Adrenal gland (tissue), 9 donors: ENCODE measurements at regions not wholly inside any gene's neighbourhood (a gene's known extent, or its start where the extent isn't known, plus 50 kb on each side); places are given as distances from the start of the nearest gene placed in this dataset.
A peak's percentile ranks its signal among the peaks of the same experiment; 100 is the strongest.

Source experiments
- DNase-seq, 7 donors: peaks; one replicate each; pipeline ENCODE4 v3.0.0-alpha.2; 2019 to 2020
- H3K27ac ChIP-seq, 5 donors: fragments of 200-600 bp; sonication (generic) in 4 of 5; 1 replicate in 3 of 5; 2 replicates in 2 of 5; pipeline versions ENCODE4 v1.5.1 to v1.8.0; 2016 to 2020; ENCODE audit warnings: mild to moderate bottlenecking in 1 of 5
- H3K27me3 ChIP-seq: fragments of 200-600 bp; 2 replicates; pipeline ENCODE4 v1.8.0; 2021
- H3K36me3 ChIP-seq, 2 donors: fragments of 200-600 bp; replicated peaks in 1 of 2; 1 replicate in 1 of 2; 2 replicates in 1 of 2; pipeline versions ENCODE4 v1.5.1 to v1.8.0; 2018 to 2022
- H3K4me1 ChIP-seq, 2 donors: fragments of 200-600 bp; replicated peaks in 1 of 2; 1 replicate in 1 of 2; 2 replicates in 1 of 2; pipeline versions ENCODE4 v1.5.1 to v1.8.0; 2018 to 2021
- H3K4me3 ChIP-seq, 4 donors: fragments of 200-600 bp; sonication (generic) in 3 of 4; one replicate each; pipeline ENCODE4 v1.5.1; 2016 to 2018
- H3K9me3 ChIP-seq, 3 donors: fragments of 200-600 bp; sonication (generic) in 1 of 3; replicated peaks in 1 of 3; 1 replicate in 2 of 3; 2 replicates in 1 of 3; pipeline versions ENCODE4 v1.5.1 to v1.8.0; 2016 to 2021
- POLR2A ChIP-seq, 2 donors: fragments of 450-650 bp; IDR thresholded peaks; one replicate each; pipeline ENCODE4 v1.6.1; 2017; ENCODE audit warnings: antibody characterized with exemption in 2 of 2, mild to moderate bottlenecking in 2 of 2, moderate library complexity in 1 of 2
- WGBS, 4 donors: extraction: QIAGEN DNeasy Blood & Tissue Kit in 2 of 4; methylation state at CpG; one replicate each; pipeline versions ENCODE4 v1.1.5 to v1.1.7; 2013 to 2017; 5-methylcytosine and 5-hydroxymethylcytosine counted together
- intact Hi-C, 2 donors: fragments of 100-400 bp; cut with DNase I; formaldehyde crosslinking; loops; one replicate each; pipeline versions ENCODE4 v1.14.1 to v1.15.0; 2022 to 2023
- TF ChIP-seq, protein P1 (sequence below), 6 experiments: fragments of 450-650 bp in 4 of 6; fragments of 200-600 bp in 2 of 6; sonication (generic) in 1 of 6; IDR thresholded peaks; 1 replicate in 5 of 6; 2 replicates in 1 of 6; pipeline versions ENCODE4 v1.5.1 to v1.8.0; 2016 to 2021; ENCODE audit warnings: antibody characterized with exemption in 6 of 6, mild to moderate bottlenecking in 2 of 6, moderate library complexity in 1 of 6
- donor health status: healthy with polysubstance abuse.
- donor health status: Bipolar disorder and iron deficiency.
- donor health status: DM: yes; HTN: yes; CAD: no.
- donor health status: DM: no; HTN: no; CAD: no.
- donor health status: DM: no; HTN: no; CAD: no.

DNA sequence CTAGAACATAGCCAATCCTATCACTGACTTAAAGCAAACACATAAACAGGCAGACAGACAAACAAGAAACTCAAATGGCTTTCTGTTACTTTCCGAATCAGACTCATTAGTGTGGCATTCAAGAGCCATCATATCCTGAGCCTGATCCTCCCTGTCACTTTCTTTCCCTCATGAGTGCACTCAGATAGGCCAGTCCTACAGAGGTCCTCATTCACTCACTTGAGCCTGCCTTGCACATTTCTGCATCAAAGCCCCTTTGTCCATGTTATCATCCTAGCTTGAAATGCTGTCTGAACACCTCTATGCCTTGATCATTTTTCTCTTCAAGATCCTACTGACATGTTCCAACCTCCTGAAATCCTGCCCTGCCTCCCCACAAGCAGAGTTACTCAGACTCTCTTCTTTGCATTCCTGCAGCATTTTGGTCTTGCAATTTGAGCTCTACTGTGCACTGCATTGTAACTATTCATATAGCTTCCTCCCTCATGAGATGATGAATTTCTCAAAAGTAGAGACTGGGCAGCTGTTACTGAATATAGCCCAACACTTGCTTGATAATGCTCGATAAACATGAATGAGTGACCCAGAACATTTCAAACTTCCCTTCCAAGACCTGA lies 126.9 kb downstream of the PALM2AKAP2 start:
- H3K27ac ChIP-seq = peak overlapping the region in 1 of 5 donors; percentile 33
- H3K36me3 ChIP-seq = no peaks in the 10 kb centered on the region
- WGBS, 4 donors = 57 to 82% (median 76%) methylated on average over 2 of the region's 2 CpGs
- no peak for TF ChIP-seq POLR2A (IDR thresholded peaks at IDR 0.05)
- TF ChIP-seq, protein P1, sequence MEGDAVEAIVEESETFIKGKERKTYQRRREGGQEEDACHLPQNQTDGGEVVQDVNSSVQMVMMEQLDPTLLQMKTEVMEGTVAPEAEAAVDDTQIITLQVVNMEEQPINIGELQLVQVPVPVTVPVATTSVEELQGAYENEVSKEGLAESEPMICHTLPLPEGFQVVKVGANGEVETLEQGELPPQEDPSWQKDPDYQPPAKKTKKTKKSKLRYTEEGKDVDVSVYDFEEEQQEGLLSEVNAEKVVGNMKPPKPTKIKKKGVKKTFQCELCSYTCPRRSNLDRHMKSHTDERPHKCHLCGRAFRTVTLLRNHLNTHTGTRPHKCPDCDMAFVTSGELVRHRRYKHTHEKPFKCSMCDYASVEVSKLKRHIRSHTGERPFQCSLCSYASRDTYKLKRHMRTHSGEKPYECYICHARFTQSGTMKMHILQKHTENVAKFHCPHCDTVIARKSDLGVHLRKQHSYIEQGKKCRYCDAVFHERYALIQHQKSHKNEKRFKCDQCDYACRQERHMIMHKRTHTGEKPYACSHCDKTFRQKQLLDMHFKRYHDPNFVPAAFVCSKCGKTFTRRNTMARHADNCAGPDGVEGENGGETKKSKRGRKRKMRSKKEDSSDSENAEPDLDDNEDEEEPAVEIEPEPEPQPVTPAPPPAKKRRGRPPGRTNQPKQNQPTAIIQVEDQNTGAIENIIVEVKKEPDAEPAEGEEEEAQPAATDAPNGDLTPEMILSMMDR (IDR thresholded peaks at IDR 0.05) = no peak
- DNase-seq = no peak
- H3K27me3 ChIP-seq = no peaks in the 10 kb centered on the region
- H3K4me1 ChIP-seq = peaks cover 0 to 16% of the 10 kb centered on the region in 2 donors
- intact Hi-C loops = loop anchor here (5.0 to 10.0 kb wide), 3 partner anchors 148 to 248 kb away; no protein-coding TSS in a partner anchor
- no peak overlapping the region for H3K4me3 ChIP-seq
- H3K9me3 ChIP-seq = no peaks in the 10 kb centered on the region

DNA sequence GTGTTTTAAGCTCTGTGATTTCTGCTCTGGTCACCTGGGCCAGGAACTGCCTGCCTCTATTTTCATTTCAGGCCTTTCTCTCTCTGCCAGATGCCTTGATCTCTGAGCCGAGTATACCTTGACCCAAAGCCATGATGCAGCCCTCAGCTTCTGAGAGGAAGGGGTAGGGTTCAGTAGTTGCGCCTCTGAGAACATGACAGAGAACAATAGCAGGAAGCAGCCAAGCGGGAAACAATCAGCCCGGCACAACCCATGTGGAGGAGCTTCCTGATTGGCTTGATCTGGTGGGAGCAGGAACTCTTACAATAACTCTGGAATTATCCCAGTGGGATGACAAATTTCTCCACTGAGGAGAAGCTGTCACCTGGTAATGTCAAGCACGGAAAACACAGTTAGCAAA lies 127.4 kb downstream of the PALM2AKAP2 start:
- intact Hi-C loops = loop anchor here (5.0 to 10.0 kb wide), 3 partner anchors 147 to 247 kb away; no protein-coding TSS in a partner anchor
- H3K4me1 ChIP-seq = peaks cover 0 to 16% of the 10 kb centered on the region in 2 donors
- peak overlapping the region in 1 of 5 donors; percentile 68 for H3K27ac ChIP-seq
- TF ChIP-seq POLR2A (IDR thresholded peaks at IDR 0.05) = no peak
- TF ChIP-seq, protein P1 (IDR thresholded peaks at IDR 0.05) = no peak
- no peaks in the 10 kb centered on the region for H3K36me3 ChIP-seq
- DNase-seq = peak in 6 of 7 donors; percentile 22 to 74 (median 38)
- 60 to 79% (median 72%) methylated on average over 5 of the region's 5 CpGs for WGBS, 4 donors
- H3K27me3 ChIP-seq = no peaks in the 10 kb centered on the region
- no peak overlapping the region for H3K4me3 ChIP-seq
- H3K9me3 ChIP-seq = no peaks in the 10 kb centered on the region

DNA sequence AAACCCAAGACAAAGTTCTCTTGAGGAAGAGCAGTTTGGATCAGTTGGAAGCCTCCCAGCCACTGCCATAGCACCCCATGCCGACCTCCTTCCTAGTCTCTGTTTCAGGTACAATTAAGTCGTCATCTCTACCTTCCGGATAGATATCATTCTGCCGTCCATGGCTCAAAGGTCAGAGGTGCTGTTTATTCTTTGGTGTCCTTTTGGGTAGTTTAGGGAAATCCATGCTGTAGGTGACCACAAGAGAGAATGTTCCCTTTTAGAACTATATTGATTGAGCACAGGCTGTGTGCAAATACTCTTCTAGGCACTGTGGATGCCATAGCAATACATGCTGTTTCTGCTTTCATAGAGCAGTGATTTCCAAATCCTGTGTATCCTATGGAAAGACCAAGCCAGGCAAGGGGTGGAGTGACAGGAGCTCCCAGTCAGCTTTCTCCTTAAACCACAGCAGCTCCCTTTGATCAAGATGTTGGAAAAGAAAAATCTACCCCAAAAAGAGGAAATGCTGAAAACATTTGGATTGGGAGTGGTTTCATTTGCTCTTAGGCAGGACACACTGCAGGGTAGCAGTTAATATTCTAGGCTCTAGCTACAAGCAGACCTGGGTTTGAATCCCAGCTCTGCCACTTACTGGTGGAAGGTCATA lies 127.9 kb downstream of the PALM2AKAP2 start:
- Histone ChIP-seq H3K4me1 (peaks cover 0 to 16% of the 10 kb centered on the region in 2 donors), H3K27me3 (no peaks in the 10 kb centered on the region), H3K9me3 (no peaks in the 10 kb centered on the region), H3K36me3 (no peaks in the 10 kb centered on the region), H3K4me3 (no peak overlapping the region), H3K27ac (peak overlapping the region in 1 of 5 donors; percentile 68)
- TF ChIP-seq POLR2A (IDR thresholded peaks at IDR 0.05) = no peak
- TF ChIP-seq, protein P1 (IDR thresholded peaks at IDR 0.05) = no peak
- DNase-seq = no peak
- intact Hi-C loops = loop anchor here (5.0 to 10.0 kb wide), 3 partner anchors 147 to 247 kb away; no protein-coding TSS in a partner anchor
- WGBS, 4 donors = 73 to 85% (median 82%) methylated on average over 4 of the region's 4 CpGs

DNA sequence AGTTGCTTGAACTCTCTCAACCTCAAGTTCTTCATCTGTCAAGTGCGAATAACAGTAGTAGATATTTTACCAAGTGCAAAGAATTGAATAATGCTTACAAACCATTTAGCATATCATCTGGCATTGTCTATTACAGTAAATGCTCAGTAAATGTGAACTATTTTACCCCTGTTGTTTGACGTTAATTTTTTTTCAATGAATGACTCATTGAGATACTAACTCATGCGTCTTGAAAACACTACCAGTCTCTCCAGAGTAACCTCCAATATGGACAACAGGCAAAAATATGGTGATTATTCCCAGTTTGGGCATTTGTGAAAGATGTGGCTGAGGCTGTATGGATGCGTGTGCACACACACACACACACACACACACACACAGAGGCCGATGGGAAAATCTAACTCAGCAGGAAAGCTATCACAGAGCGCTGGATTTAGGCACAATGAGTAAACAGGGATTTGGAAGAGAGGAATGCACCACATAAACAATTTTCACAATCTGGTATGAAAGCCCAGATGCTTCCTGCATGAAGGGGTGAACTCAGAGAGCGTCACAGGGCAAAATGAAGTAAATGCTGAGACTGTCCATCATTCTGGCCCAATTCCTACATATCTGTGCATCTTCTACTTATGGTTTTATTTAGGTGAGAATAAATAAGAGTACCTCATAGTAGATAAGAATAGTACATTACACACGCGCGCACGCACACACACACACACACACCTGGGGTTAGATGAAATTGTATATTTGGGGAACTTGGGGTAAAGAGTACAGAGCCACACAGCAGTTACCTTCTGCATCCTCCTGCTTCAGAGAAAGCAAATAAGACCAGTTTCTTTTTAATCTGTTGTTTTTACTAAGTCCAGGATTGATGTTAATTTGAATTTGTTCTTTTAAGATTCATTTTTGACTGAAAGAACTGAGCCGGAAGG lies 128.7 kb downstream of the PALM2AKAP2 start:
- TF ChIP-seq, protein P1 (IDR thresholded peaks at IDR 0.05) = no peak
- no peak for TF ChIP-seq POLR2A (IDR thresholded peaks at IDR 0.05)
- intact Hi-C loops = loop anchor here (5.0 to 10.0 kb wide), 3 partner anchors 146 to 246 kb away; no protein-coding TSS in a partner anchor
- Histone ChIP-seq H3K27ac (peak overlapping the region in 1 of 5 donors; percentile 68), H3K4me3 (no peak overlapping the region), H3K9me3 (no peaks in the 10 kb centered on the region), H3K36me3 (no peaks in the 10 kb centered on the region), H3K4me1 (peaks cover 0 to 16% of the 10 kb centered on the region in 2 donors), H3K27me3 (no peaks in the 10 kb centered on the region)
- 76 to 83% (median 82%) methylated on average over 12 of the region's 12 CpGs for WGBS, 4 donors
- no peak for DNase-seq
